ENCODE measurements at regions not wholly inside any gene's neighbourhood (a gene's known extent, or its start where the extent isn't known, plus 50 kb on each side); places are given as distances from the start of the nearest gene placed in this dataset.

- TF ChIP-seq RAD21 (IDR thresholded peaks at IDR 0.05 in 1 of 2, conservative IDR thresholded peaks at IDR 0.05 in 1 of 2; ENCODE audit: low read depth in 2 of 2, low read length in 2 of 2) (no peak), POU5F1 (IDR thresholded peaks at IDR 0.05; ENCODE audit: low read depth, low read length) (no peak), SIRT6 (IDR thresholded peaks at IDR 0.05; ENCODE audit: low read length) (no peak), FOSL1 (IDR thresholded peaks at IDR 0.05; ENCODE audit: insufficient read depth, low read depth, low read length) (no peak), RFX5 (IDR thresholded peaks at IDR 0.05; ENCODE audit: borderline replicate concordance, low read depth, low read length) (no peak), TAF7 (optimal IDR thresholded peaks at IDR 0.05; ENCODE audit: borderline replicate concordance, low read depth, low read length) (no peak), NANOG (IDR thresholded peaks at IDR 0.05; ENCODE audit: insufficient read depth, low read depth, low read length, poor library complexity, severe bottlenecking) (no peak)
Measured at GRCh38 chr7:57201021-57201894, 69.0 kb upstream of the ZNF479 start (continued).

Measured in H1 (cell line).